ENCODE measurements at regions not wholly inside any gene's neighbourhood (a gene's known extent, or its start where the extent isn't known, plus 50 kb on each side); places are given as distances from the start of the nearest gene placed in this dataset.

GRCh38 chr6:30804333-30804732 is 60.0 kb upstream of the IER3 start:
- DNase-seq (no peak), ATAC-seq (ENCODE audit: insufficient read depth, low read depth) (no peak)
- H2AFZ ChIP-seq (ENCODE audit: low read depth, low read length), result no peak overlapping the region
- H3K9ac ChIP-seq (ENCODE audit: low read depth, low read length), result no peak overlapping the region
- no peak for TF ChIP-seq CTCF (IDR thresholded peaks at IDR 0.05; ENCODE audit: borderline replicate concordance, extremely low read depth, low read length, poor library complexity, severe bottlenecking)
- TF ChIP-seq EZH2 (IDR thresholded peaks at IDR 0.05; ENCODE audit: borderline replicate concordance, low read depth, low read length, severe bottlenecking), result no peak
- no peak overlapping the region for H3K4me3 ChIP-seq (ENCODE audit: low read depth in 1 of 2, low read length in 2 of 2)
- H3K4me2 ChIP-seq (ENCODE audit: insufficient read depth, low read length), result no peak overlapping the region
- no peaks in the 10 kb centered on the region for H4K20me1 ChIP-seq (ENCODE audit: insufficient read depth, low read length)
- no peaks in the 10 kb centered on the region for H3K79me2 ChIP-seq (ENCODE audit: insufficient read depth, low read length)
- H3K4me1 ChIP-seq (ENCODE audit: insufficient read depth, low read length), result no peaks in the 10 kb centered on the region
- no peak overlapping the region for H3K27ac ChIP-seq (ENCODE audit: low read length)
- H3K36me3 ChIP-seq (ENCODE audit: insufficient read depth, low read length), result no peaks in the 10 kb centered on the region
- no peaks in the 10 kb centered on the region for H3K27me3 ChIP-seq (ENCODE audit: insufficient read depth, low read length, poor library complexity)
- no peaks in the 10 kb centered on the region for H3K9me3 ChIP-seq (ENCODE audit: insufficient read depth, low read length, severe bottlenecking)

- H3K4me1 ChIP-seq (ENCODE audit: insufficient read depth, low read length), result no peaks in the 10 kb centered on the region
- no peak for ATAC-seq (ENCODE audit: insufficient read depth, low read depth)
- no peak overlapping the region for H3K4me3 ChIP-seq (ENCODE audit: low read depth in 1 of 2, low read length in 2 of 2)
- no peak for DNase-seq
- TF ChIP-seq CTCF (IDR thresholded peaks at IDR 0.05; ENCODE audit: borderline replicate concordance, extremely low read depth, low read length, poor library complexity, severe bottlenecking) (no peak), EZH2 (IDR thresholded peaks at IDR 0.05; ENCODE audit: borderline replicate concordance, low read depth, low read length, severe bottlenecking) (no peak)
- no peaks in the 10 kb centered on the region for H3K36me3 ChIP-seq (ENCODE audit: insufficient read depth, low read length)
- no peak overlapping the region for H3K27ac ChIP-seq (ENCODE audit: low read length)
- H2AFZ ChIP-seq (ENCODE audit: low read depth, low read length), result no peak overlapping the region
- H3K9ac ChIP-seq (ENCODE audit: low read depth, low read length), result no peak overlapping the region
- H4K20me1 ChIP-seq (ENCODE audit: insufficient read depth, low read length), result no peaks in the 10 kb centered on the region
- H3K4me2 ChIP-seq (ENCODE audit: insufficient read depth, low read length), result no peak overlapping the region
- H3K79me2 ChIP-seq (ENCODE audit: insufficient read depth, low read length), result no peaks in the 10 kb centered on the region
- no peaks in the 10 kb centered on the region for H3K9me3 ChIP-seq (ENCODE audit: insufficient read depth, low read length, severe bottlenecking)
- H3K27me3 ChIP-seq (ENCODE audit: insufficient read depth, low read length, poor library complexity), result no peaks in the 10 kb centered on the region
Observed at GRCh38 chr6:30802731-30803130, 58.4 kb upstream of the IER3 start.

- TF ChIP-seq CTCF (IDR thresholded peaks at IDR 0.05; ENCODE audit: borderline replicate concordance, extremely low read depth, low read length, poor library complexity, severe bottlenecking), result no peak
- no peak for TF ChIP-seq EZH2 (IDR thresholded peaks at IDR 0.05; ENCODE audit: borderline replicate concordance, low read depth, low read length, severe bottlenecking)
- Histone ChIP-seq H3K4me3 (ENCODE audit: low read depth in 1 of 2, low read length in 2 of 2) (no peak overlapping the region), H4K20me1 (ENCODE audit: insufficient read depth, low read length) (no peaks in the 10 kb centered on the region), H3K4me2 (ENCODE audit: insufficient read depth, low read length) (no peak overlapping the region), H3K27me3 (ENCODE audit: insufficient read depth, low read length, poor library complexity) (no peaks in the 10 kb centered on the region), H3K4me1 (ENCODE audit: insufficient read depth, low read length) (no peaks in the 10 kb centered on the region), H3K9ac (ENCODE audit: low read depth, low read length) (no peak overlapping the region), H3K9me3 (ENCODE audit: insufficient read depth, low read length, severe bottlenecking) (no peaks in the 10 kb centered on the region), H3K36me3 (ENCODE audit: insufficient read depth, low read length) (no peaks in the 10 kb centered on the region), H3K79me2 (ENCODE audit: insufficient read depth, low read length) (no peaks in the 10 kb centered on the region), H3K27ac (ENCODE audit: low read length) (no peak overlapping the region), H2AFZ (ENCODE audit: low read depth, low read length) (peak overlapping the region; percentile 25; the same call in 1 of the 2 replicates)
- DNase-seq, result no peak
- ATAC-seq (ENCODE audit: insufficient read depth, low read depth), result no peak
Observed at GRCh38 chr6:30801950-30802349, 57.6 kb upstream of the IER3 start.

GRCh38 chr6:30800871-30801270 is 56.5 kb upstream of the IER3 start:
- DNase-seq (no peak), ATAC-seq (ENCODE audit: insufficient read depth, low read depth) (no peak)
- H3K4me3 ChIP-seq (ENCODE audit: low read depth in 1 of 2, low read length in 2 of 2), result no peak overlapping the region
- H3K4me2 ChIP-seq (ENCODE audit: insufficient read depth, low read length), result no peak overlapping the region
- H3K9ac ChIP-seq (ENCODE audit: low read depth, low read length), result no peak overlapping the region
- TF ChIP-seq EZH2 (IDR thresholded peaks at IDR 0.05; ENCODE audit: borderline replicate concordance, low read depth, low read length, severe bottlenecking) (no peak), CTCF (IDR thresholded peaks at IDR 0.05; ENCODE audit: borderline replicate concordance, extremely low read depth, low read length, poor library complexity, severe bottlenecking) (no peak)
- H2AFZ ChIP-seq (ENCODE audit: low read depth, low read length), result no peak overlapping the region
- no peaks in the 10 kb centered on the region for H3K4me1 ChIP-seq (ENCODE audit: insufficient read depth, low read length)
- H3K36me3 ChIP-seq (ENCODE audit: insufficient read depth, low read length), result no peaks in the 10 kb centered on the region
- no peaks in the 10 kb centered on the region for H3K27me3 ChIP-seq (ENCODE audit: insufficient read depth, low read length, poor library complexity)
- no peaks in the 10 kb centered on the region for H4K20me1 ChIP-seq (ENCODE audit: insufficient read depth, low read length)
- H3K79me2 ChIP-seq (ENCODE audit: insufficient read depth, low read length), result no peaks in the 10 kb centered on the region
- no peaks in the 10 kb centered on the region for H3K9me3 ChIP-seq (ENCODE audit: insufficient read depth, low read length, severe bottlenecking)
- no peak overlapping the region for H3K27ac ChIP-seq (ENCODE audit: low read length)

Measured in DND-41 (cell line).